ENCODE measurements at regions not wholly inside any gene's neighbourhood (a gene's known extent, or its start where the extent isn't known, plus 50 kb on each side); places are given as distances from the start of the nearest gene placed in this dataset.

DNA sequence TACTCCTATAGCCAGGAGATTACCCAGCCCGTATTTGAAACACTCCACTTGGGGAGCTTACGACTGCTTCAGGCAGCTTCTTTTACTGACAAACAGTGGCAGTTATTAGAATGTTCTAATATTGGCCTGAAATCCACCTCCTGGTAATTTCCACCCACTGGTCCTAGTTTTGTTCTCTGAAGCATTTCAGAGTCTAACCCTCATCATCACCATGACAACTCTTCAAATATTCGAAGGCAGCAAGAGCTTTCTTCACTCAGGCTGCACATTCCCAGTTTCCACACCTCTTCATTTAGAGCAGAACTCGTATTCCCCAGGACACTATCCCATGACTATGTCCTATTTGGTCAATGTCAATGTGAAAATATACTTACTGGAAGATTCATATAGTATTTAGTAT is 325.6 kb downstream of the UBE3D start:
- TF ChIP-seq, protein P1, sequence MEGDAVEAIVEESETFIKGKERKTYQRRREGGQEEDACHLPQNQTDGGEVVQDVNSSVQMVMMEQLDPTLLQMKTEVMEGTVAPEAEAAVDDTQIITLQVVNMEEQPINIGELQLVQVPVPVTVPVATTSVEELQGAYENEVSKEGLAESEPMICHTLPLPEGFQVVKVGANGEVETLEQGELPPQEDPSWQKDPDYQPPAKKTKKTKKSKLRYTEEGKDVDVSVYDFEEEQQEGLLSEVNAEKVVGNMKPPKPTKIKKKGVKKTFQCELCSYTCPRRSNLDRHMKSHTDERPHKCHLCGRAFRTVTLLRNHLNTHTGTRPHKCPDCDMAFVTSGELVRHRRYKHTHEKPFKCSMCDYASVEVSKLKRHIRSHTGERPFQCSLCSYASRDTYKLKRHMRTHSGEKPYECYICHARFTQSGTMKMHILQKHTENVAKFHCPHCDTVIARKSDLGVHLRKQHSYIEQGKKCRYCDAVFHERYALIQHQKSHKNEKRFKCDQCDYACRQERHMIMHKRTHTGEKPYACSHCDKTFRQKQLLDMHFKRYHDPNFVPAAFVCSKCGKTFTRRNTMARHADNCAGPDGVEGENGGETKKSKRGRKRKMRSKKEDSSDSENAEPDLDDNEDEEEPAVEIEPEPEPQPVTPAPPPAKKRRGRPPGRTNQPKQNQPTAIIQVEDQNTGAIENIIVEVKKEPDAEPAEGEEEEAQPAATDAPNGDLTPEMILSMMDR (IDR thresholded peaks at IDR 0.05) = no peak
- TF ChIP-seq POLR2AphosphoS5 (IDR thresholded peaks at IDR 0.05) = no peak

All from breast epithelium (tissue), 3 donors.